ENCODE measurements at regions not wholly inside any gene's neighbourhood (a gene's known extent, or its start where the extent isn't known, plus 50 kb on each side); places are given as distances from the start of the nearest gene placed in this dataset.

- Histone ChIP-seq H2AFZ (ENCODE audit: low read depth, low read length) (no peak overlapping the region), H3K4me3 (ENCODE audit: low read length) (no peak overlapping the region), H3K27ac (ENCODE audit: low read length) (no peak overlapping the region), H3K36me3 (ENCODE audit: insufficient read depth, low read length) (no peaks in the 10 kb centered on the region), H3K9me2 (ENCODE audit: insufficient read depth, low read length) (no peaks in the 10 kb centered on the region), H3F3A (ENCODE audit: insufficient read depth, low read length, poor library complexity, severe bottlenecking) (no peaks in the 10 kb centered on the region), H4K20me1 (ENCODE audit: insufficient read depth) (no peaks in the 10 kb centered on the region), H3K79me2 (replicated peaks; ENCODE audit: insufficient read depth, low read length) (no peaks in the 10 kb centered on the region), H3K27me3 (ENCODE audit: insufficient read depth, low read depth, low read length) (no peaks in the 10 kb centered on the region), H3K9me3 (ENCODE audit: low read length) (no peaks in the 10 kb centered on the region), H3K9ac (ENCODE audit: low read length) (no peak overlapping the region), H3K4me2 (ENCODE audit: low read length) (no peak overlapping the region)
- TF ChIP-seq RAD21 (conservative IDR thresholded peaks at IDR 0.05) (no peak), EZH2 (IDR thresholded peaks at IDR 0.05; ENCODE audit: borderline replicate concordance, insufficient read depth, low read length, poor library complexity, severe bottlenecking) (no peak), REST (IDR thresholded peaks at IDR 0.05; ENCODE audit: borderline replicate concordance) (no peak), SMC3 (conservative IDR thresholded peaks at IDR 0.05; ENCODE audit: poor library complexity) (no peak), POLR2AphosphoS5 (IDR thresholded peaks at IDR 0.05) (no peak), MXI1 (conservative IDR thresholded peaks at IDR 0.05; ENCODE audit: poor library complexity, severe bottlenecking) (no peak), EP300 (conservative IDR thresholded peaks at IDR 0.05; ENCODE audit: poor library complexity, severe bottlenecking) (no peak), TAF1 (IDR thresholded peaks at IDR 0.05; ENCODE audit: low read depth) (no peak)
- TF ChIP-seq, protein P1, sequence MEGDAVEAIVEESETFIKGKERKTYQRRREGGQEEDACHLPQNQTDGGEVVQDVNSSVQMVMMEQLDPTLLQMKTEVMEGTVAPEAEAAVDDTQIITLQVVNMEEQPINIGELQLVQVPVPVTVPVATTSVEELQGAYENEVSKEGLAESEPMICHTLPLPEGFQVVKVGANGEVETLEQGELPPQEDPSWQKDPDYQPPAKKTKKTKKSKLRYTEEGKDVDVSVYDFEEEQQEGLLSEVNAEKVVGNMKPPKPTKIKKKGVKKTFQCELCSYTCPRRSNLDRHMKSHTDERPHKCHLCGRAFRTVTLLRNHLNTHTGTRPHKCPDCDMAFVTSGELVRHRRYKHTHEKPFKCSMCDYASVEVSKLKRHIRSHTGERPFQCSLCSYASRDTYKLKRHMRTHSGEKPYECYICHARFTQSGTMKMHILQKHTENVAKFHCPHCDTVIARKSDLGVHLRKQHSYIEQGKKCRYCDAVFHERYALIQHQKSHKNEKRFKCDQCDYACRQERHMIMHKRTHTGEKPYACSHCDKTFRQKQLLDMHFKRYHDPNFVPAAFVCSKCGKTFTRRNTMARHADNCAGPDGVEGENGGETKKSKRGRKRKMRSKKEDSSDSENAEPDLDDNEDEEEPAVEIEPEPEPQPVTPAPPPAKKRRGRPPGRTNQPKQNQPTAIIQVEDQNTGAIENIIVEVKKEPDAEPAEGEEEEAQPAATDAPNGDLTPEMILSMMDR (IDR thresholded peaks at IDR 0.05; ENCODE audit: poor library complexity, severe bottlenecking): no peak
These were observed 72.8 kb upstream of the ATF7IP2 start for GRCh38 chr16:10312784-10313724.

DNA sequence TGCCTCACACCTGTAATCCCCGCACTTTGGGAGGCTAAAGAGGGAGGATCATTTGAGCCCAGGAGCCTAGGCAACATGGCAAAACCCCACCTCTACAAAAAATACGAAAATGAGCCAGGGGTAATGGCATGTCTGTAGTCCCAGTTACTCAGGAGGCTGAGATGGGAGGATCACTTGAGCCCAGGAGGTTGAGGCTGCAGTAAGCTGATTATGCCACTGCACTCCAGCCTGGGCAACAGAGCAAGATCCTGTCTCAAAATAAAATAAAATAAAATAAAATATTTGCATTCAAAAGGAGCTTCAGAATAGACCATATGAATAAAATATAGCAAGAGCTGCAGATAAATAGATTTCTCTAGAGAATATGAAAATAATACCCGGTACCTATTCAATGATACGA, 71.5 kb upstream of the ATF7IP2 start:
- no peak overlapping the region for H3K4me2 ChIP-seq (ENCODE audit: low read length)
- H2AFZ ChIP-seq (ENCODE audit: low read depth, low read length): no peak overlapping the region
- H3K4me3 ChIP-seq (ENCODE audit: low read length): no peak overlapping the region
- H3K79me2 ChIP-seq (replicated peaks; ENCODE audit: insufficient read depth, low read length): no peaks in the 10 kb centered on the region
- H3K36me3 ChIP-seq (ENCODE audit: insufficient read depth, low read length): no peaks in the 10 kb centered on the region
- H3K9me3 ChIP-seq (ENCODE audit: low read length): no peaks in the 10 kb centered on the region
- no peaks in the 10 kb centered on the region for H3K27me3 ChIP-seq (ENCODE audit: insufficient read depth, low read depth, low read length)
- H3K9ac ChIP-seq (ENCODE audit: low read length): no peak overlapping the region
- no peaks in the 10 kb centered on the region for H3K9me2 ChIP-seq (ENCODE audit: insufficient read depth, low read length)
- H3K27ac ChIP-seq (ENCODE audit: low read length): no peak overlapping the region
- no peaks in the 10 kb centered on the region for H4K20me1 ChIP-seq (ENCODE audit: insufficient read depth)
- H3F3A ChIP-seq (ENCODE audit: insufficient read depth, low read length, poor library complexity, severe bottlenecking): no peaks in the 10 kb centered on the region
- TF ChIP-seq, protein P1 (IDR thresholded peaks at IDR 0.05; ENCODE audit: poor library complexity, severe bottlenecking): no peak
- TF ChIP-seq MXI1 (conservative IDR thresholded peaks at IDR 0.05; ENCODE audit: poor library complexity, severe bottlenecking): no peak
- no peak for TF ChIP-seq EZH2 (IDR thresholded peaks at IDR 0.05; ENCODE audit: borderline replicate concordance, insufficient read depth, low read length, poor library complexity, severe bottlenecking)
- no peak for TF ChIP-seq SMC3 (conservative IDR thresholded peaks at IDR 0.05; ENCODE audit: poor library complexity)
- TF ChIP-seq POLR2AphosphoS5 (IDR thresholded peaks at IDR 0.05): no peak
- TF ChIP-seq REST (IDR thresholded peaks at IDR 0.05; ENCODE audit: borderline replicate concordance): no peak
- no peak for TF ChIP-seq RAD21 (conservative IDR thresholded peaks at IDR 0.05)
- no peak for TF ChIP-seq EP300 (conservative IDR thresholded peaks at IDR 0.05; ENCODE audit: poor library complexity, severe bottlenecking)
- no peak for TF ChIP-seq TAF1 (IDR thresholded peaks at IDR 0.05; ENCODE audit: low read depth)
